Umbilical cord (tissue), 1 donor: ENCODE measurements at regions not wholly inside any gene's neighbourhood (a gene's known extent, or its start where the extent isn't known, plus 50 kb on each side); places are given as distances from the start of the nearest gene placed in this dataset.

Experiments
- DNase-seq: peaks from one replicate; pipeline ENCODE4 v3.0.0-alpha.2; 2015; ENCODE audit warnings: low spot score

DNA sequence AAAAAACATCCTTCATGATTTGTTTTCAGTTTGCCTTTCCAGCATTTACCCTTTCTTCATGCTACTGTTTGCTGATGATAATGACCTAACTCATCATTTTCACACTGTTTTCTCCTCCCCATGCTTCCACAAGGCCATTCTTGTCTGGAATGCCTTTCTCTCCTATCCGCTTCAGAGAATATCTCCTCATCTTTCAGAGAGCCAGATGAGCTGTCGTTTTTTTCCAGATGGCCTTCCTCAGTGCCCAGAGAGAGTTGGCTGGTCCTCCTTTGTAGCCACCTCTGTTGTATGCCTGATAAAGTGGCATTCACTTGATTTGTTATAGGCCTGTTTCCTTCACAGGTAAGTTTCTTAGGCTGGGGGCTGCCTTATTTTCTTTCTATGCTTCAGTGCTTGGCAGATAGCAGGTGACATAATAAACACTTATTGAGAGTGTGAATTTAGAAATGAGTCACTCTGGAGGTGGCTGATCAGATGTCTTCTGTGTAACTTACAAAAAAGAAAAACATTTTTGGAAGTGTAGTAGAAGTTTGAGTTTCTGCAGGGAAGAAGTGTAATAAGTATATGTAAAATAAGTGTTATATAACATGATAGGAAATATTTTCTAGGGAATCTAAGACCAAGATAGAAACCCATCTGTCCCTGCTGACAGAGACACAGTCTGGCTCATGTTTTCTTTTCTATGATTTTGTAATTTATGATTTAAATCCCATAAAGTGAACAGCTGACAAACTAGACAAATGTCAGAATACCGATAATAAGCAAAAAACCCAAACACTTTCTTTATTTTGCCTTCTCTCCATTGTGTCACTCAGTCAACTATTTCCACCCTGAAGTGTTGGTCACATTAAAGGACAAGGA lies 174.5 kb downstream of the DACT1 start:
- no peak for DNase-seq

DNA sequence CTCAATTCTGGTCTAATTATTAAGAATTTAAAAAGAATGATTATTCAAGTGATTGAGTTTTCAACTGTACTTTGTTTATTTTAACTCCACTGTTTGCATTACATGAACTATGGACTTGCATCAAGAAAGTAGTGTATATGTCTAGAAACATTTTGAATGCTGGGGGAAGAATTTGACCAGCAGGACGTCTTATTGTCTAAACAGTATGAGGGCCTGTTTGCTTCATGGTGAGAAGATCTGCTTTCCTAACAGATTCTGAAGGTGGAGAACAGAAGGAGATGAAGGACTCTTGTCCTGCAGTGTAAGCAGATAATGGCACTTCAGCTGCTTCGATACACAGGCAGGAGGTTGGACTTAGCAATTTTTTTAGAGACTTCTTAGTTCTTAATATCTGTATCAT lies 176.0 kb downstream of the DACT1 start:
- no peak for DNase-seq

DNA sequence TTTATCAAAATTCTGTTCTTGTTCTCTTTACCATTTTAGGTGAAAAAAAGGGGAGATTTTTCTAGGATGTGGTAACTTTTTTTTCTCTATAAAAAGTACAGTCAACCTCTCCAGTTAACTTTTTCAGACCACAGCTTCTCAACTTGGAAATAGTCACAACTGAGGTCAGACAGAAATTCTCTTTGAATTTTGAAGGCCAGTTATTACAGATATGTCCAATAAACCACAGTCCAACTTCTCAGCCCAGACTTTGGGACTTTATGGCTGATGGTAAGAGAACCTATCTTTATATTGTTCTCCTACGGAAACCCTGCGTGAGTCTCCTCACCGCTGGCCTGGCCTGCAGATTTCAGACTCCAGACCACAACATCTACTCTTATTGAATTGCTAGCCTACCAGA lies 176.7 kb downstream of the DACT1 start:
- no peak for DNase-seq

DNA sequence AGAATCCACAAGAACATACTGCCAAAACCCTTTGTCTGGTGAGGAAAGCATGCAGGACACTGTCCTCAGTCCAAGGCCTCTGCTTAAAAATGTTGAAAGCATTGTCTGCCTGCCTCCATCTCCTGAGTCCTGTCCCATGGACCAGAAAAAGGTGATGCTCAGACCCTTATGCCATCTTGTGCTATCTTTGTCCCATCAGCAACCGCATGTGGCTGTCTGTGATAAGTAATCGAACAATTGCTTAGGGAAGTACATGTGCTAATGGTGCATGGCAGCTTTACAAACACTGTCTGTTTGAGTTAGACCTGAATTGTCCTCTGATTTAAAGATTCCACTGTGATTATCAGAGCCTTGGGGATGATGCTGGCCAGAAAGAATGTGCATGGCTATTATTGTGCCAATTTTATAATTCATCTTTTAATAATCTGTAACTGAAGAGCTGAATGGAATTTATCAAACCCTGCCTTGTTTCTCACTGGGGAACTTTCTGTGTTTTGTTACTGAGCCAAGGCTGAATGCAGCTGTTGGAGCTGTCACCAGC lies 177.5 kb downstream of the DACT1 start:
- peak; percentile 19 for DNase-seq

DNA sequence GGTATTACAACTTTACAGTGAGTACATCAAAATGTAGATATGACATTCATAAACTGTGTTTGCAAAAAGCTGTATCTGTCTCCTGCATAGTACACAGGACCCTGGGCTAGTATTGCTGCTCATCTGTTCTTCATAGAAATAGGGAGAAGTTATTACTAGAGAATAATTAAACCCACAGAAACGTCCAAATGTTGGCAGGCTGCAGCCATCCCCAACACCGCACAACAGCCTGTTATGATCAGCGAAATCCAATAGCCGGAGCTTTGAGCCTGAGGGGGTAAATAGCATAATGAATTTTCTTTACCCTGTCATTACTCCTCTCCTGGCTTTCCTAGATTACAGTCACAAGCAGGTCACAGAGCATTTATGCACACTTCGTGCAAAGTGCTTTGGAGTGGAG lies 178.0 kb downstream of the DACT1 start:
- DNase-seq: no peak

DNA sequence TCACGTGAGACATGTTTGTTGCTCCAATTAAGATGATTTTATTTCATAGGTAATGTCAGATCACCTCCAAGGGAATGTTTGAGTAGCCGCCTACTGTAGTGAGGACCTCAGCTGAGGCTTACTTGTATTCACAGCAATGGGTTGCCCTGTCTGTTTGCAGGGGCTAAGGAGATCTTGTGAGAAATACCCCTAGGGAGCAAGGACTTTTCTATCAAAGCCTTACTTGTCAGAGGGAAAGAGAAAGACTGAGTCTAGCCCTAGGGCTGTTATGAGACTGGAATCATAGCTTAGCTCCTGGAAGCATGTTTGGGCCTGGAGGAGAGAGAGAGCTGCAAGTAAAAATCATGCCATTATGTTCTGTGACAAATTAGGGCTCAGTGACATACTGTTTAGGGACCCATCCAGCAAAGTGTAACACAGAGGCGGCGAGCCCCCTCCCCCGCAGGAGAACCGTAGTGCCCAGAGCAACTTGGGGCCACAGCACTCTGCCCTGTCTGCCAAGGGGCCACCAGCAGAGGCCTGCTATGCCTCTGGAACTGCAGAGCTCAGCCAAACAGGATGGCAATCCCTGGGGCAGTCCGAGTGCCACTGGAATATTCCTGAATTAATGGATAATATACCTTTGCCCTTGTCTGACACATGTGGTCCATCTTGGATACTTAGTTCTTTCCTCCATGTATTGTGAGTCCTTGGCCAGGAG lies 178.8 kb downstream of the DACT1 start:
- no peak for DNase-seq

DNA sequence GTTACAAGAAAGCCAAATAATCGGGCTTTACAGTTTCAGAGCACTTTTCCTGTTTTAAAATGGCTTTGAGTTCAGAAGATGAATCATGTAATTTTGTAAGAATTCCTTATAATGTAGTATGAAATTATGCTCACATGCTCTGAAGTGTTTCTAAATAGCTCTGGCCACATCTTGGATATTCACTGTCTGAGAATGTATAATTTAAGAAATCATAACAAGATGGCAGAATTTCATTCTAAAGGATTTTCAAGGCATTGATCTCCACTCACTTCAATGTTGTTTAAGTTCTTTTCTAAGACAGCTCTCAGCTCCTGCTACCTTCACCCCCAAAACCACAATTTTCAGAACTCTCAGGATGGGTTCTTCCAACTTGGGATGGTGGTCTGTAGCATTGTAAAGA lies 180.1 kb downstream of the DACT1 start:
- DNase-seq: no peak

DNA sequence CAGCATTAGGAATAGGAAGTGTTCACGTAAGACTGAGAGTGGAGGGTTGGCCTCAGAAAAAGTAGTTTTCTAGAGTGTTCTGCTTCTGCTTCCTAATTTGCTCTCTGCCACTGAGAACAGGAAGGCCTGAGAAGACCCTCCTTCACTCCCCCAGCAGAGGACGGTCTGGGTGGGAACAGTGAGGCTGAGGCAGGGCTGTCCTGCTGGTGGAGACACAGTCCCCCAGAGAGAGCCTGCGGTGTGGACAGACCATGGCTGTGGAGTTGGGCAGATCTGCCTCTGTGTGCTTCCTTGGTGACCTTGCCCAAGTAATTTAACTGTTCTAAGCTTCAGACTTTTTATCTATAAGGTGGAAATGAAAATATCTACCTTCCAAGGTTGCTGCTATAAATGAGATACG lies 182.3 kb downstream of the DACT1 start:
- DNase-seq: no peak

DNA sequence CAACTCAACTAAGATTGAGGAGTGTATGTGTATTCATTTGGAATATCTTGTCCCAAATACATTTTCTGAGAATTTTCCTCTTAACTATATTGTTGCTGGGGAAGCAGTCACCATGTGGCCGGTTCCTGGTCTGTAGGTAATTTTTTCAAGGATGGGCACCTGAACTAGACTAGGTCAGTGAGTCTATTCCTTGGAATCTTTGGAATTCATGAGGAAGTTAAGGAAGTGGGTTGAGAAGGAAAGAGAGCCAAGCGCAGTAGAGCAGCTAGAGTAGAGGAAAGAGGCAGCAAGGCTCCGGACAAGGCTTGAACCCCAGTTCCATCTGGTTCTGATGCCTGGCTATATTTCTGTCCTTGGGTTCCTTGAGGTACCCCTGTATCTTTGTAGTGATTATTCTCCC lies 183.7 kb downstream of the DACT1 start:
- no peak for DNase-seq

DNA sequence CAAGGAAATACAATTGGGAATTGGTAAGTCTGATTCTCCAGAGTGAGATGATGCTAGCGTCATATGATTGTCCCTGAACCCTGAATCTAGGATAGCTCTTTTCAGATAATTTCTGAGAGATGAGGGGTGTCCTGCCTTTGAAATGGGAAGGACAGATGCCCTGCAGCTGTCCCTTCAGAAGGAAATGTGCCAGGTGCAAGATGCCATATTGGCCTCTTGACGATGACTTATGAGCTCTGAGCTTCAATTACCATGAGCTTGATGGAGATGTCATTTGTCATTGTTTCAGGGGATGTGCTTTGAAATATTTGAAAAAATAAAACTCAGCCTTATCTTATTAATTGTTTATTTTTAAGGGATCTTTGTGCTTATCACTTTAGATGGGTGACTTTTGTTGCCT lies 185.1 kb downstream of the DACT1 start:
- no peak for DNase-seq

DNA sequence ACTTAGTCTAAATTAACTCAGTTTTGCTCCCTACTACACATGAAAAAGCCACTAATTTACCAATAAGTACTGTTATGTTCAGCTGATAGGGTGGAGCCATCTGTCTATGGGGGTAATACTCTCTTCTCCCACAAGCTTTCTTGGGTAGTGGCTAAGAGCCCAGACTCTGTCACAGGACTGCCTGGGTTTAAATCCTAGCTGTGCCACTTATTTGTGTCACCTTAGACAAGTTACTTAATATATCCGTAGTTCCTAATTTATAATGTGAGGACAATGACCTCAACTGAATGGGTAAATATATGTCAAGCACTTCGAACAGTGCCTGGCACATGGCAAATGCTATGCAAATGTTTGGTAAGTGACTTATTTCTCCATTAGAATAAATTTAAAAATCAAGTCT lies 185.6 kb downstream of the DACT1 start:
- no peak for DNase-seq

DNA sequence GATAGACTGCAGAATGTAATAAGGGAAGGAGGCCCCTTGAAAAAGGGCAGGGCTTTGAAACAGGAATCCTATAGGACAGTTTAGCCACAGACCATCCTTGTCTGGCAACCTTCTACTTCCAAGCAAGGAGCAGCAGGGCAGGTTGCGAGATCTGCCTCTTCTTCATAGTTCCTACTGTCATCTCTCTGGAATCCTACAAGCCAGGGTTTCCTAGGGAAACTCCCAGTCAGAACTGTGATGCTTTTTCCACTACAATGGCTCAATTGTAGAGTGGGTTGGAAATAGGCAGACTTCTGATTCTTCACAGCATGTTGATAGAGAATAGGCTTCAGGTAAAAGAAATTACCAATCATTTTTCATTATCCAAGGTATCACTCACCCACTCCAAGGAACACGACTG lies 186.3 kb downstream of the DACT1 start:
- no peak for DNase-seq

DNA sequence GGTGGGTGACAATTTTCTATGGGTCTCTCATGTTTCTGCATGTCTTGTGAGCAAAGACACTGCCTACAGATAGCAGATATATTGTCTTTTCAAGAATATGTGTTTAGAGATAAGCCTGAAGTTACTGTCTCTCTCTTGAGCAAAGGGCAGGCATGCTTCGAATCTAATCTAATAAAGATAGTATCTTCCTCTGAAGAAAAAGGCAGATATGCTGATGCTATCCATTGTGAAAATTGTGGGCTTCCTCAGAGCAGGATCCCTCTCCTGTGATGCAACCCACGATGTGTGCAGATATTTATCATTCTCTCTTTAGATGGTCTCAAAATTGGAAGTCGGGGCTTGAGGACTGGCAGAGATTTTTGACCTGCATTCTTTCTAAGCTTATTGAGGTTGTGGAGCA lies 187.0 kb downstream of the DACT1 start:
- no peak for DNase-seq

DNA sequence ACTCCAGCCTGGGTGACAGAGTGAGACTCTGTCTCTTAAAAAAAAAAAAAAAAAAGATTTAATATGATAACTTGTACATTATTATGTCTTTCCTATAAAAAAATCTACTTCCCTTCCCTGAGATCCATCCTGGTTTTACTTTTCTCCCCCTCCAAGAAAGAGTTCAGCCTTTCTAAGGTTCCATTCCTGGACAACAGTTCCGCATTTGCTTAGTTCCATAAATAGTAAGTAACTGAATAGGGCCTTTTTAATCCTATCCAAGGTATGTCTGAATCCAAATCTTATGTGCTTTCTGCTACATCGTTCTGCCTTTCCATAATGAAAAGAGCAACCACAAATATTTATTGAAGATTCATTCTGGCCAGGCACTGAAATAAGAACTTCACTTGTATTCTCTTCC lies 187.8 kb downstream of the DACT1 start:
- no peak for DNase-seq

DNA sequence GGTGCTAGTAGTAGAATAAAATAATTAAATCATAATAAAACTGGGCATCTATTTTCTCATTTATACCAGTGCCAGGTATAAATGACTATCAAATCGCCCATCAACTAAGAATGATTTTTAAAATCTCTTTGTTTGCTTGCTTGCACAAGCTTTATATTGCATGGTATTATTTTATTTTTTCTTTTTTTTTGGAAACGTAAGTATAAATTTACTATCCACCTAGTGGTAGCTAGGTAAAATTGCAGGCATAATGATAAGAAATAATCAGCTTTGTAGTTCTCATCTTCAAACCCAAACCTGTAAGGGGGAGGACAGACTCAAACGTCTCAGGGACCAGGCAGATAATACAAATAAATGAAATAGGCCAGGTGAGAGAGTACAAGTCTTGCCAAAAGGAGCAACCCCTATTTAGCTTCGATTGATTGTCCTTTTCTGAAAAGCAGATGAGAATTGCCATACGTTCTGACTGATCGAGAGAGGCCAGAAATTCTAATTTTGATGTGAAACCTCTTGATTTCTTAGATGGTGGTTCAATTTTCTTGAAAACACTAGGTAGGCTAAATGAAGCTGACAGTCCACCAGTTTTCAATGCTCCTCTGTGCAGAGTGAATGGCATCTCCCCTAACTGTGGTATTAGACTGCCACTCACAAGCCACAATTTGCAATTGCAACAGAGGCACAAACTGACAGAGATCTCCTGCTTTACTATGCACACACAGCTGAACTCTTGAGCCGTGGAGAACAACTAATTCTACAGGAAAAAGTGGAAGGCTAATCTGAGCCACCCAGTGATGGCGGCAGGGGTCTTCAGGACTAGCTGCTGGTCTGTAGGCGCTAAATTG lies 189.3 kb downstream of the DACT1 start:
- no peak for DNase-seq

DNA sequence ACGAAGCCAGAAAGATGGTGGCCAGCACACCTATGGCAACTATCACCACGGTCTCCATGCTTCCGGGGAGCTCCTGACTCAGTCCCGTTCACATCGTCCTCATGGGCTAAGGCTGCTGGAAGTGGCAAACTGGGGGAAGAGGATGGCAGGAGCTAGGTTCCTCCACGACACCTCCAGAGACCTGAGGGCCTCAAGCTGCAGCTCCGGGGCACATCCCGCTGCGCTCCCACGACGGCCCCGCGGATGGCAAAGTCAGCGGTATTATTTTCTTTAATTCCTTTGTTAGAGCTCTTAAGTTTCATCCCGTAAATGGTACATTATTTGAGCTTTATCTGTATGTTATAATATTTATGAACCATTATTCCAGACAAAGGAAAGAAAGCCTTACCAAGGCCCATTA lies 190.5 kb downstream of the DACT1 start:
- no peak for DNase-seq

DNA sequence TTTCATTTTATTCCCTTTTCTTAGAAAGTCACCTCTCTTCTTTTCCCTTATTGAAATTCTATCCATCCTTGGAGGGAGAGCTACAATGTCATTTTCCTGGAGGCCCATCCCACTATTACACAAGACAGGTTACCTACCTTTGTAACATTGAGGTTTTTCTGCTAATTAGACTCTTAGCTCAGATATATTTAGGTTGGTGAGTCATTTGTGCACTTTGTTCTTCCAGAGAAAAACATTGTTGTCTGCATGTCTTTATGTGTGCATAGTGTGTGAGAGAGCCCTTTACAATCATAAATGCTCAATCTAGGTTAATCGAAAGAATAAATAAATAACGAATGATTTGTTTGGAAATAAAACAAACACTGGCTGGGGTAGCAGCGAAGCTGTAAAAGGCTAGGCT lies 191.8 kb downstream of the DACT1 start:
- DNase-seq: no peak

DNA sequence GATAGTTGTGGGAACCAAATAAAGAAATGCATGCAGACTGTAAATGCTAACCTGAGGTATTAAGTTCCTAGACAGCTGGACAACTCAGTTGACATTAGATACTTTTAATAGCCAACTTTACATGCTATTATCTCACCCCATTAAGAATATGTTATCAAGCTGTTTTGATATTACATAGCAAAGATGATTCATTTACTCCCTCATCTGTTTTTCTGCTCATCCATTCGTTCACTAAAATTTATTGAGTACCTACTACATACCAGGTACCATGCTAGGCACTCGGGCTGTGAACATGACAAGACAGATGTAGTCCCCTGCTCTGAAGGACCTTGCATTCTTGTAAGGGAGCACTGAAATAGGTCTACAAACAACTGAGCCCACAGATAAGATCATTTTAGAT lies 192.4 kb downstream of the DACT1 start:
- no peak for DNase-seq

DNA sequence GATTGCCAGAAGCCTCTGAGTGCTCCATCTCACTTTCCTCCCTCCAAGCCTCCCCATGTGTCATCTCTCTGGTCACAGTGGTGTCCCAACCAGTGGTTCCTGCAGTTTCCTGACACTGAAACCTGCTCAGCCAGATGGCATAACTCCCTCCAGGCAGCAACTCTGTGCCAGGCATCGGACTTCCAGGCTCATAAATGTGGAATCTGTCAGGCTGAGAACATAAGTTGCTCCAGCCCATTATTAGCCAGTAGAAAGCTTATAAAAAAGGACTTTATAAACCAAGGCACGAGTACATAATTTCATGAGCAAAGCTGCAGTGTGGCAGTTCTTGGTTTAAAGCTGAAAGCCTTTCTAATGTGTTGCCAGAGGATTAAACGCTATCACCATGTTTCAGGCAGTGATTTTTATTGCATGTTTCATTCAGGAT lies 194.3 kb downstream of the DACT1 start:
- DNase-seq: peak; percentile 70

DNA sequence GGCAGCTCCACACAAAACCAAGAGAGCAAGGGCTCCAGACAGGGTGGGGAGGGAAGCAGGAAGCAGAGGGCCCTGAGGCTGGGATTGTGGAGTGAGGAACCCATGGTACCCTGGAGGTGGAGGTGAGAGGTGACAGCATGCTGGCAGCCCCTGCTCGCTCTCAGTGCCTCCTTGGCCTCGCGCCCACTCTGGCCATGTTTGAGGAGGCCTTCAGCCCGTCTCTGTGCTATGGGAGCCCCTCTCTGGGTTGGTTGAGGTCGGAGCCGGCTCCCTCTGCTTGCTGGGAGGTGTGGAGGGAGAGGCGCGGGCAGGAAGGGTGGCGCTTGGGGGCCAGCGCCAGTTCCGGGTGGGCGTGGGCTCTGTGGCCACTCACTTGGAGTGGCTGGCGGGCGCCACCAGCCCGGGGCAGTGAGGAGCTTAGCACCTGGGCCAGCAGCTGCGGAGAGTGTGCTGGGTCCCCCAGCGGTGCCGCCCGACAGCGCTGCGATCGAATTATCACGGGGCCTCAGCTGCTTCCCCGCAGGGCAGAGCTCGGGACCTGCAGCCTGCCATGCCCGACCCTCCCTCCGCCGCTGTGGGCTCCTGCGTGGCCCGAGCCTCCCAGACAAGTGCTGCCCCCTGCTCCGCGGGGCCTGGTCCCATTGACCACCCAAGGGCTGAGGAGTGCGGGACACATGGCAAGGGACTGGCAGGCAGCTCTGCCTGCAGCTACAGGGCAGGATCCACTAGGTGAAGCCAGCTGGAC lies 196.0 kb downstream of the DACT1 start:
- DNase-seq: no peak

DNA sequence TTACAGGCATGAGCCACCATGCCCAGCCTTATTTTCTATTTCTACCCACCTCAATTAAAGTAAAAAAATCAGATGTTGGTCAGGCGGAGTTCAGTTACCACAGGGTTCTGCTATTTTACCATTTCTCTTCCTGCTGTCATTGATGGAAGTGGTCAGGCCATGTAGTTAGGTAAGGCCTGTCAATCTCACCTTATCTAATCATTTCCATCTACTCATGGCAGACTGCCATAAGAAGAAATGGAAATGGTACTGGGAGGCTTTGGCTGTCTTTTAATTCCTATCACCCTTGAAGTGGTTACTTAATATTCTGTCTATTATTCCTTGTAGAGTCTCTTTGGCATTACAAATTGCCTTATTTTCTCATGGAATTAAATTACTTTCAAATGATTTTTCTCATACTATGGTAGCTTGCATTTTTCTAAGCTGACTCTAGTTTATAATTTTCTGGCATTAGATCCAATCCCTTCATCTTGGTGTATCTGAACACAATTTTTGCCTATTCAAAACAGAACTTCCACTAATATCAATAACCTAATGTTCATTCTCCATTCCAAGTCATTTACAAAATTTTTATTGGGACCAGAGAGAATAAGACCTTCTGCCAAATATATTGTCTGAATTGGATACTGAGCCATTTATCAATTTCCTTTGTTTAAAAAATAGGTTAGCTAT lies 198.7 kb downstream of the DACT1 start:
- no peak for DNase-seq
